HFFc6 (cell line): ENCODE measurements at regions not wholly inside any gene's neighbourhood (a gene's known extent, or its start where the extent isn't known, plus 50 kb on each side); places are given as distances from the start of the nearest gene placed in this dataset.

Experiments used
- DNase-seq: peaks from one replicate; pipeline ENCODE4 v3.0.0-alpha.2; 2018
- H3K27ac Mint-ChIP-seq: 2 replicates; pipeline ENCODE4 v1.8.0; 2020; ENCODE audit warnings: mild to moderate bottlenecking, mixed read lengths
- H3K27me3 Mint-ChIP-seq: 2 replicates; pipeline ENCODE4 v1.8.0; 2021; ENCODE audit warnings: mild to moderate bottlenecking, moderate library complexity, mixed read lengths; ENCODE audit not compliant: insufficient read depth
- H3K36me3 Mint-ChIP-seq: 2 replicates; pipeline ENCODE4 v1.8.0; 2021; ENCODE audit warnings: low read depth, mixed read lengths
- H3K4me1 Mint-ChIP-seq: 2 replicates; pipeline ENCODE4 v1.8.0; 2020; ENCODE audit warnings: low read depth, mixed read lengths
- H3K4me3 Mint-ChIP-seq: 2 replicates; pipeline ENCODE4 v1.8.0; 2020; ENCODE audit warnings: mild to moderate bottlenecking, moderate library complexity, mixed read lengths
- H3K9me3 Mint-ChIP-seq: 2 replicates; pipeline ENCODE4 v1.8.0; 2020; ENCODE audit warnings: mild to moderate bottlenecking, mixed read lengths
- TF ChIP-seq, protein P1 (sequence below): fragments of 200-600 bp; sonication (generic); IDR thresholded peaks from 2 replicates; pipeline ENCODE4 v1.5.0; 2021; ENCODE audit warnings: antibody characterized with exemption, mild to moderate bottlenecking

DNA sequence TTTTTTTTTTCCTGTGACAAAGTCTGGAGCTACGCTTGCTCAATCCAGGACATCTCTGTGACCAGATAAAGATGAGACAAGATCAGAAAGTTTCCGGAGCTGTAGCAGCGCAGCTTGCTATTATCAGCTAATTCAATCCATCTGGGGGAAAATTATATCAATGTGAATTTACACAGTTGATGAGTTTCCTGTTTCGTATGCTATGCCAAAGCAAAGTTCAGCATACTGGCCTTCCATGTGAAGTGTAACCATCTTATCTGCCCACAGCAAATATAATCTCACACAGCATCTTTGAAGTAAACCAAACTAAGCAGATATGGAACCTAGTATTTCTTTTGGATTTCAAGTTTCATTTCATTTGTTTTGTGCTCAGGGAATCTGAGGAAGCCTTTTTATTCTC is 1767.7 kb downstream of the EFNA5 start:
- DNase-seq = no peak
- Mint-ChIP-seq H3K9me3 (peaks cover 34% of the 10 kb centered on the region), H3K27ac (no peak overlapping the region), H3K4me1 (no peaks in the 10 kb centered on the region), H3K36me3 (no peaks in the 10 kb centered on the region), H3K4me3 (no peak overlapping the region), H3K27me3 (no peaks in the 10 kb centered on the region)
- TF ChIP-seq, protein P1, sequence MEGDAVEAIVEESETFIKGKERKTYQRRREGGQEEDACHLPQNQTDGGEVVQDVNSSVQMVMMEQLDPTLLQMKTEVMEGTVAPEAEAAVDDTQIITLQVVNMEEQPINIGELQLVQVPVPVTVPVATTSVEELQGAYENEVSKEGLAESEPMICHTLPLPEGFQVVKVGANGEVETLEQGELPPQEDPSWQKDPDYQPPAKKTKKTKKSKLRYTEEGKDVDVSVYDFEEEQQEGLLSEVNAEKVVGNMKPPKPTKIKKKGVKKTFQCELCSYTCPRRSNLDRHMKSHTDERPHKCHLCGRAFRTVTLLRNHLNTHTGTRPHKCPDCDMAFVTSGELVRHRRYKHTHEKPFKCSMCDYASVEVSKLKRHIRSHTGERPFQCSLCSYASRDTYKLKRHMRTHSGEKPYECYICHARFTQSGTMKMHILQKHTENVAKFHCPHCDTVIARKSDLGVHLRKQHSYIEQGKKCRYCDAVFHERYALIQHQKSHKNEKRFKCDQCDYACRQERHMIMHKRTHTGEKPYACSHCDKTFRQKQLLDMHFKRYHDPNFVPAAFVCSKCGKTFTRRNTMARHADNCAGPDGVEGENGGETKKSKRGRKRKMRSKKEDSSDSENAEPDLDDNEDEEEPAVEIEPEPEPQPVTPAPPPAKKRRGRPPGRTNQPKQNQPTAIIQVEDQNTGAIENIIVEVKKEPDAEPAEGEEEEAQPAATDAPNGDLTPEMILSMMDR = no peak

DNA sequence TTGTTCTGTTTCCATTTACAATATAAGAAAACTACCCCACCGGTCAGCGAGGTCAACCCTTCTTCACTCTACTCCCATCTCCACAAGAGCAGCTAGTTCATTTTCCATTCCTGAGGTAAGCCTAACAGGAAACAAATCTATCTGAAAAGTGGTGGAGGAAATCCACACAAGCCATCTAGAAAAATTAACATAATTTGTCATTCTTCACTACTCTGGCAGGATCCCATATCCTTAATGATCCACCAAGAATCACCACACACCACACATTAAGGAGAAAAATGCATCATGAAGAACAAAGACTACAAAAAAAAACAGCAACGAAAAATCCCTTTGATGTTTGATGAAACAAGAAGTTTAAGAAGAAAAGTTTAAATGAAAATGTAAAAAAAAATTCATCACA is 1771.0 kb downstream of the EFNA5 start:
- Mint-ChIP-seq H3K27ac (no peak overlapping the region), H3K4me3 (no peak overlapping the region), H3K27me3 (no peaks in the 10 kb centered on the region), H3K36me3 (no peaks in the 10 kb centered on the region), H3K9me3 (peaks cover 43% of the 10 kb centered on the region), H3K4me1 (no peaks in the 10 kb centered on the region)
- DNase-seq = no peak
- TF ChIP-seq, protein P1 = no peak

DNA sequence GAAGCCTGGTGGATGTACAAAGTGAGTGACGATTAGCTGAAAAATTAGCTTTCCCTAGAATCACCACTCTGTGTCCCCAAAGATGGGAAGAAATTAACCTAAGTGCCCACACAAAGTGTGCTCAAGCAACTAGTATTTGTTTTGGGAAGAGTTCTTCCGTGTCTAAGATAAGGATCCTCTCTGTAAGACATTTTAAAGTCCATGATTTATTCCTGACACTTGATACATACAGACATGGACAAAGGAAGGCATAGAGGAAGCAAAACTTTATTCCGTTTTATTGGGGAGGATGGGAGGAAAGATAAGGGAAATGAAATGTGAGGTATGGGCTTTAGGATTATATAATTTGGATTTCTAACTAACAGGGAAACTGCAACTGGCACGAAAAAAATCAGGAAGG is 1772.6 kb downstream of the EFNA5 start:
- H3K4me1 Mint-ChIP-seq = no peaks in the 10 kb centered on the region
- TF ChIP-seq, protein P1 = no peak
- no peak for DNase-seq
- H3K4me3 Mint-ChIP-seq = no peak overlapping the region
- H3K27me3 Mint-ChIP-seq = no peaks in the 10 kb centered on the region
- peaks cover 44% of the 10 kb centered on the region for H3K9me3 Mint-ChIP-seq
- H3K36me3 Mint-ChIP-seq = no peaks in the 10 kb centered on the region
- H3K27ac Mint-ChIP-seq = no peak overlapping the region

DNA sequence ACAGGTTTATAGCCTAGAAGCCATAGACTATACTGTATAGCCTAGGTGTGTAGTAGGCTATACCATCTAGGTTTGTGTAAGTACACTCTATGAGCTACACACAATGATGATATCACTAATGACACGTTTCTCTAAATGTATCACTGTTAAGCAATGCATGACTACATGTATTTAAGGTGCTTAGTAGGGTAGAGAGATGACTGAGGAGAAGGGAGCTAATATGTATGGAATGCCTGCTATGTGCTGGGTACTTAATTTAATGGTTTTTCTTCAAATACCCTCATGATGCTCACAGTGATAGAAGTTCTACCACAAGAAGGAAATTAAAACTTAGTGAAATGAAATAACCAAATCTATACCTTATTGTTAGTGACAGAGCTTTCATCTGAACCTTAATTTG is 1785.5 kb downstream of the EFNA5 start:
- H3K36me3 Mint-ChIP-seq = no peaks in the 10 kb centered on the region
- no peaks in the 10 kb centered on the region for H3K4me1 Mint-ChIP-seq
- no peak overlapping the region for H3K4me3 Mint-ChIP-seq
- DNase-seq = no peak
- no peak overlapping the region for H3K27ac Mint-ChIP-seq
- peaks cover 28% of the 10 kb centered on the region for H3K9me3 Mint-ChIP-seq
- no peaks in the 10 kb centered on the region for H3K27me3 Mint-ChIP-seq
- TF ChIP-seq, protein P1 = no peak

DNA sequence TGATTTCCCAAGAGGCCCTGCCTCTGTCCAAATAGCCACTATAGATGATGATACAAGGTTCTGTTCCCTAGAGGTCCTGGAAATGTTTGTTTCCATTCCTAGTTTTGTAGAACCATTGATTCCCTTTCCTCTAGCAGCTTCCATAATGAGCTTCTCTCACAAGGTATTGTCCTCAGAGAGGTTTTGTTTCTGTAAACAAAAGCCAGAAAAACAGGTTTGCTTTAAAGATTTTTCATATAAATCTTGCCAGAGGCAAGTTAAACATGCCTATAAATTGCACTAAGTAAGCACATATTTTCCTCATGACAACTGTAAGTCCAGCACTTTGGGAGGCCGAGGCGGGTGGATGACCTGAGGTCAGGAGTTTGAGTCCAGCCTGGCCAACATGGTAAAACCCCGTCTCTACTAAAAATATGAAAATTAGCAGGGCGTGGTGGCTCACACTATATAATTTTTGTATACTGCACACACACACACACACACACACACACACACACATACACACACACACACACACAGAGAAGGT is 1787.7 kb downstream of the EFNA5 start:
- Mint-ChIP-seq H3K27ac (no peak overlapping the region), H3K36me3 (no peaks in the 10 kb centered on the region), H3K4me1 (no peaks in the 10 kb centered on the region), H3K4me3 (no peak overlapping the region), H3K27me3 (no peaks in the 10 kb centered on the region), H3K9me3 (peaks cover 31% of the 10 kb centered on the region)
- DNase-seq = no peak
- TF ChIP-seq, protein P1 = no peak

DNA sequence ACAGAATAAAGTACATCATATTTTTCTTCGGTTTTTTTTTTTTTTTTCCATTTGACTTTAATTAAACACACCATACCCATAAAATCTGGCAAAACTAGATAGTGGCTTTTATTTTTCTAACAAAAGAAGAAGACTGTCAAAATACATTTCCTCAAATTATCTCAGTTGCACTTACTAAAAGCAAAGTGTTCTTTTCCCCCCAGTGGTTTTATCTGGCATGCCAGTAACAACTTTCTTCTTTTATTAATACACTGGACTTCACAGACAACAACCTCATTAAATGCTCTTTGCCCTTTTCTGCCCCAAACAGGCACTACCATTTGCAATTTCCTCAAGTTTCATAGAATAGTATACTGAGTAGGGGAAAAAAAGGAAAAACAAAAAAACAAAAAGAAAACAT is 1792.3 kb downstream of the EFNA5 start:
- no peak overlapping the region for H3K27ac Mint-ChIP-seq

More for the DNA sequence above, 1792.3 kb downstream of the EFNA5 start:
- H3K4me1 Mint-ChIP-seq = no peaks in the 10 kb centered on the region
- no peak for DNase-seq
- peaks cover 27% of the 10 kb centered on the region for H3K9me3 Mint-ChIP-seq
- H3K36me3 Mint-ChIP-seq = no peaks in the 10 kb centered on the region; the same call in 1 of the 2 replicates
- H3K4me3 Mint-ChIP-seq = no peak overlapping the region
- no peaks in the 10 kb centered on the region; the same call in 1 of the 2 replicates for H3K27me3 Mint-ChIP-seq
- TF ChIP-seq, protein P1 = no peak
